OCI-LY7 (cell line): ENCODE measurements at regions not wholly inside any gene's neighbourhood (a gene's known extent, or its start where the extent isn't known, plus 50 kb on each side); places are given as distances from the start of the nearest gene placed in this dataset.

ENCODE experiments used
- BruUV-seq: library from RNA; stranded (reverse); fragments of 400-500 nt; replicated peaks from 2 replicates; lab custom pipeline; 2021; lab: Mats Ljungman, UMichigan
- CTCF ChIA-PET: fragments of 300-600 bp; sonication (Branson Sonifier 250); formaldehyde crosslinking; loops from one replicate; lab custom pipeline; 2022; ENCODE audit warnings: antibody characterized with exemption; ENCODE audit not compliant: unreplicated experiment; lab: Charles Lee
- POLR2A ChIA-PET: fragments of 300-600 bp; sonication (Branson Sonifier 250); formaldehyde crosslinking; loops from one replicate; lab custom pipeline; 2022; ENCODE audit warnings: antibody characterized with exemption; lab: Charles Lee
- DNase-seq: peaks from one replicate; pipeline ENCODE4 v3.0.0-alpha.2; 2015; ENCODE audit warnings: low spot score
- H2AFZ ChIP-seq: fragments of 200-600 bp; sonication (generic), shearing (Covaris generic); 2 replicates; pipeline ENCODE4 v1.6.1; 2014; ENCODE audit warnings: mild to moderate bottlenecking, antibody characterized with exemption, low read length, moderate library complexity
- H3K27ac ChIP-seq: fragments of 200-600 bp; sonication (generic); 2 replicates; pipeline ENCODE4 v1.5.1; 2014; ENCODE audit warnings: mixed run types, low read depth, mild to moderate bottlenecking, moderate library complexity, low read length, inconsistent platforms; ENCODE audit not compliant: poor library complexity, severe bottlenecking
- H3K36me3 ChIP-seq: fragments of 200-600 bp; sonication (generic); 2 replicates; pipeline ENCODE4 v1.6.1; 2014; ENCODE audit warnings: mild to moderate bottlenecking, antibody characterized with exemption, low read length, moderate library complexity, mixed read lengths; ENCODE audit not compliant: insufficient read depth
- H3K4me1 ChIP-seq: fragments of 200-600 bp; sonication (generic); 2 replicates; pipeline ENCODE4 v1.5.1; 2014; ENCODE audit warnings: mild to moderate bottlenecking, low read length; ENCODE audit not compliant: insufficient read depth, poor library complexity, severe bottlenecking
- H3K4me2 ChIP-seq: fragments of 200-600 bp; sonication (generic); 2 replicates; pipeline ENCODE4 v1.6.1; 2014; ENCODE audit warnings: mild to moderate bottlenecking, low read length
- H3K4me3 ChIP-seq: fragments of 200-600 bp; sonication (generic); 2 replicates; pipeline ENCODE4 v1.5.1; 2014; ENCODE audit warnings: mild to moderate bottlenecking, low read depth, low read length; ENCODE audit not compliant: poor library complexity, severe bottlenecking
- H3K79me2 ChIP-seq: fragments of 200-600 bp; sonication (generic); 2 replicates; pipeline ENCODE4 v1.6.1; 2016; ENCODE audit warnings: low read depth, mild to moderate bottlenecking, low read length, moderate library complexity, mixed read lengths; ENCODE audit not compliant: insufficient read depth
- H3K9me2 ChIP-seq: fragments of 200-600 bp; sonication (generic); 2 replicates; pipeline ENCODE4 v1.6.1; 2016; ENCODE audit warnings: mild to moderate bottlenecking, low read length, mixed read lengths; ENCODE audit not compliant: insufficient read depth
- H3K9me3 ChIP-seq: fragments of 200-600 bp; sonication (generic); 2 replicates; pipeline ENCODE4 v1.6.1; 2014; ENCODE audit warnings: mild to moderate bottlenecking, mixed run types, low read length, mixed read lengths
- H4K20me1 ChIP-seq: fragments of 200-600 bp; sonication (generic); 2 replicates; pipeline ENCODE4 v1.6.1; 2014; ENCODE audit warnings: mild to moderate bottlenecking, antibody characterized with exemption, low read length, moderate library complexity, mixed read lengths; ENCODE audit not compliant: insufficient read depth
- CTCF ChIP-seq: fragments of 200-600 bp; sonication (generic); conservative IDR thresholded peaks from 2 replicates; pipeline ENCODE4 v1.5.1; 2014; ENCODE audit warnings: mild to moderate bottlenecking, antibody characterized with exemption, low read length, moderate library complexity, mixed read lengths
- EZH2phosphoT487 ChIP-seq: fragments of 200-600 bp; sonication (generic); IDR thresholded peaks from 2 replicates; pipeline ENCODE4 v1.6.1; 2018; ENCODE audit warnings: low read depth, borderline replicate concordance, mild to moderate bottlenecking, mixed run types, antibody characterized with exemption, low read length, moderate library complexity, mixed read lengths
- intact Hi-C: fragments of 100-400 bp; cut with micrococcal nuclease; formaldehyde crosslinking; loops from one replicate; pipeline ENCODE4 v1.10.0; 2022; ENCODE audit not compliant: unreplicated experiment

GRCh38 chr10:85311613-85312337, 983.4 kb downstream of the CCSER2 start:
- Histone ChIP-seq H3K27ac (no peak overlapping the region), H3K9me2 (no peaks in the 10 kb centered on the region), H3K9me3 (no peaks in the 10 kb centered on the region), H4K20me1 (no peaks in the 10 kb centered on the region), H3K79me2 (no peaks in the 10 kb centered on the region), H3K36me3 (no peaks in the 10 kb centered on the region), H2AFZ (no peak overlapping the region), H3K4me3 (no peak overlapping the region), H3K4me1 (no peaks in the 10 kb centered on the region), H3K4me2 (no peak overlapping the region)
- CTCF ChIA-PET = no interaction called here
- POLR2A ChIA-PET = no interaction called here
- BruUV-seq = no TSS peak
- intact Hi-C loops = no loop called here
- DNase-seq = no peak
- no peak for TF ChIP-seq CTCF
- no peak for TF ChIP-seq EZH2phosphoT487

DNA sequence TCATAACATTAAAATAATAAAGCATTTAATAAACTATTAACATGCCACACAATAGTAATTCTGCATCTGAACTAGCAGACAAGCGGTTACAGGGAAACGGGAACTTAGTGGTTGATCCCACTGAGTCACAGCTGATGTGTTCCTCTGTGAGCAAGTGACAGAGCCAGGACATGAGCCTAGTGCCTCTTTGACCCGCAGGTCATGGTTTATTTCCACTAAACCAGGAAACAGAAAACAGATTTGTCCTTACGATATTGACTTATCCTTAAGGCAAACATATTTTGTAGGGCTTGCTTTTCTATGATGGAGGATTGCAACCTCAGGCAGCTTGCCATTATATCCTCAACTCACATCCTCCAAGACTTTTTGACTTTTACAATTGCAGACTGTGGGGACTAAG, 987.3 kb downstream of the CCSER2 start:
- no TSS peak for BruUV-seq
- POLR2A ChIA-PET = interaction anchor here (0.6 to 0.7 kb wide), 2 partner anchors 36 to 106 kb away, joined by 3 read pairs; no protein-coding TSS in a partner anchor

More for the DNA sequence above, 987.3 kb downstream of the CCSER2 start:
- intact Hi-C loops = no loop called here
- Histone ChIP-seq H3K79me2 (no peaks in the 10 kb centered on the region), H3K9me2 (no peaks in the 10 kb centered on the region), H3K9me3 (no peaks in the 10 kb centered on the region), H3K4me1 (no peaks in the 10 kb centered on the region), H4K20me1 (no peaks in the 10 kb centered on the region), H3K27ac (no peak overlapping the region), H3K36me3 (no peaks in the 10 kb centered on the region), H2AFZ (no peak overlapping the region), H3K4me3 (no peak overlapping the region), H3K4me2 (no peak overlapping the region)
- DNase-seq = no peak
- TF ChIP-seq EZH2phosphoT487 = no peak
- TF ChIP-seq CTCF = no peak
- CTCF ChIA-PET = no interaction called here
